ENCODE measurements at regions not wholly inside any gene's neighbourhood (a gene's known extent, or its start where the extent isn't known, plus 50 kb on each side); places are given as distances from the start of the nearest gene placed in this dataset.

DNA sequence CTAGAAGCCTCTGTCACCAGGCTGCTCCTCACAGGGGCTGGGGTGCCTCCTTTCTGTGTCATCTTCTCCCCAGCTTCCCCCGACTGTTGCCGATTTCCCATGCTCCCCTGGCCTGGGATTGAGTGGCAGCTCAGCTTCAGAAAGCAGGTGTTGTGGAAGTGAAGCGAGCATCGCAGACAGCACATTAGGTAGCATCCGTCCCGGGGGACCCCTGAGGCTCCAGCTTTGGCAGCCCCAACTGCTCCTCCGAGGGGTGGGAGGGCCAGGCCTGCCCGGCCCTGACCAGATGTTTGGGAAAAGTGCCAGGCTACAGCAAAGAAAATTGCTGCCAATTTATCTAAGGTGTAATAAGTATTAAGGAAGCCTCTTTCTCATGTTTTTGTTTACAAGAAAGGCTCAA, 1045.6 kb downstream of the BCL11B start:
- no peak for DNase-seq (ENCODE audit: low read depth in 2 of 2)

DNA sequence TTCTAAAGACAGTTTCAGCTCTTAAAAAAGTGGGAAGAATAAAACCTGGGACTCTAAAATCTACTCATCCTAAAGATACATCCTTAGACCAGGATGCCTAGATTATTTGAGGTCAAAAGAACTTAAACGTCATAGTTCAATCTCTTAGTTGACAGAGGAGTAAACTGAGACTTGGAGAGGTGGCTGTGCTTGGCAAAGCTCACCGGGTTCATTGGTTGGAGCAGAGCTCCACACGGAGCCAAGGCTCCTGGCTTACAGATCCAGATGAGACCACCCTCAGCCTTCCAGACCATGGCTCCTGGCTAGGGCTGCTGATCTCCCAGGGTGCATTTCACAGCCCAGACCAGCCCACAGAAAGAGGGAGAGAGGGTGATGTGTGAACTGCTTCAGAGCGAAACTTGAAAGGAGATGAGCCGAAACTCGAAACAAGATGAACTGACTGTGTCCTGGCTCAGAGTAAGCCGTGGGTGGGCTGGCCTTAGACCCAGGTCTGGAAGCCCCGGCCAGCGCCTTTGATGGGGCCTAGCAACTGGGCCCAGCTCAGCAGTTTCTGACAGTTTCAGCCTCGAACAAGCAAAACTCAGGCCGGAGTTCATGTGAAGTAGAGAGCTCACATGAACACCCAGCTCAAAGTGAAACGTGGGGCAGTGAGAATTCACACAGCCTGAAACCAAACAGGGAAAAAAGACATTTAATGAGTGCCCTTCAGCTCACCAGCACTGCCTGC, 1044.8 kb downstream of the BCL11B start:
- DNase-seq (ENCODE audit: low read depth in 2 of 2), result no peak

GRCh38 chr14:98227727-98228111, 1044.3 kb downstream of the BCL11B start:
- no peak for DNase-seq (ENCODE audit: low read depth in 2 of 2)

- no peak for DNase-seq (ENCODE audit: low read depth in 2 of 2)
These were observed 1042.2 kb downstream of the BCL11B start for GRCh38 chr14:98229656-98230366.

- no peak for DNase-seq (ENCODE audit: low read depth in 2 of 2)
These were observed 1041.6 kb downstream of the BCL11B start for GRCh38 chr14:98230411-98230810.

- no peak for DNase-seq (ENCODE audit: low read depth in 2 of 2)
These were observed 1040.8 kb downstream of the BCL11B start for GRCh38 chr14:98231210-98231609.

DNA sequence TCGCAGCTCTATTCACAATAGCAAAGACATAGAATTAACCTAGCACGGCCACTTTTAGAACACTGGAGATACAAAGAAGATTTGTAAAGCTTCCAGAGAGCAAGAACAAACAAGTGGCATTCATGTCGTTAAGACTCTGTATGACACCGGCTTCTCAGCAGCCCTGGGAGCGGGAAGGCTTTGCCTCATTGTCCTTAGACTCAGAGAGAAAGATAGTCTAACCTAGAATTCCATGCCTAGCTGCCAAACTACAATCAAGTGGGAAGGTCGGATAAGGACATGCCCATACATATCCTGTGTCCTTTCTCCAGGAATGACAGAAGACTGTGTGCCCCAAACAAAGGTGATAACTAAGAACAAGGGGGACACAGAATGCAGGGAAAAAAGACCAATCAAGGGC, 1038.3 kb downstream of the BCL11B start:
- no peak for DNase-seq (ENCODE audit: low read depth in 2 of 2)

- no peak for DNase-seq (ENCODE audit: low read depth in 2 of 2)
These were observed 1037.8 kb downstream of the BCL11B start for GRCh38 chr14:98234208-98234607.

DNA sequence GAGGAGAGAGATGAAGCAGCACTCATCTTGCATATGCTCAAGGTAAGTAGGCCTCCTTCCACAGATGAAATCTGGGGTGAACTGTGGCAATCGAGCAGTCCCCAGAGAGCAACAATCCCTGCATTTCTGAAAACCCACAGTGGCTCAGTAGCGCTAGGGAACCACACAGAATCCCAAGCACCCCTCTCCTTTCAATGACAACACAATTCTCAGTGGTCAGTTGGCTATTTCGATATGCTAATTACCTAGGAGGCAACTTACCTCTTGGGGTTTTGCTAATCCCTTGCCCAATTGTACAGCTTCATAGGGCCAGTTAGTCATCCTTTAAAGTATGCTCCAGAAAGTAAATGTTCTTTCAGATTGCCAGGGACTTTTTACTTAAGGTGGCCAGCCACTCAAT, 1035.7 kb downstream of the BCL11B start:
- DNase-seq (ENCODE audit: low read depth in 2 of 2), result no peak

GRCh38 chr14:98237939-98238338, 1034.1 kb downstream of the BCL11B start:
- no peak for DNase-seq (ENCODE audit: low read depth in 2 of 2)

DNA sequence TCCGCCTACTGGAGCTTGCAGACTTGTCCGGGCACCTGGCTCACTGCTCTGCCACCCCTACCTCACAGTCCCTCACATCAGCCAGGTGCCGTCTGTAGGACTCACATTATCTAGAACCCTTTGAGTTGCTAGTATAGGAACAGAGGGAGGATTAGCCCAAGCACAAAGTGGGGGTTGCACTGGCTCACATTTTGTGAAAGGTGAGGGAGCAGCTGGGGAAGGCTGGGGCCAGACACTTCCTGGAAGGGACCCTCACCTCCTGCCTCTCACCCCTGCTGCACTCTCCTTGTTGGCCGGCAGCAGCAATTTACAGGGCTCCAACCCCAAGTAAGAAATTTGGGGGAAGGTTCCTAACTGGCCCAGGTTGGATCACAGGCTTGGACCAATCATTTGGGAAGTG, 1031.6 kb downstream of the BCL11B start:
- no peak for DNase-seq (ENCODE audit: low read depth in 2 of 2)

GRCh38 chr14:98242903-98243302, 1029.1 kb downstream of the BCL11B start:
- DNase-seq (ENCODE audit: low read depth in 2 of 2), result no peak

DNA sequence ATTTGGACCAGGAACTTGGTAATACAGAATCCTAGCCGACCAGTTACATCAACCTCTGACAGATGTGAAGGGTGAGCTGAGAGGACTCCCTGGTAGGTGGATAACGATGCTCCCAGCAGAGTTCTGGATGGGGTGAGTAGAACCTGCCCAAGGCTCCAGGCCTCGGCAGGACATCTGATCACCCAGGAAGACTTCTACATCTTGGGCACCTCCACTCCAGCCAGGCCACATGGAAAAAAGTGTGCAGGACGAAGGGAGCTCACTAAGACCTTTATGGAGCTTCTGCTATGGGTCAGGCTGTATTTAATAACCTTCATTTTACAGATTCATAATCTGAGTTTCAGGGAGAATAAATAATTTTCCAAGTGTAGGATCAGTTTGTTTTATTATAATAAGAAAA, 1028.7 kb downstream of the BCL11B start:
- no peak for DNase-seq (ENCODE audit: low read depth in 2 of 2)

DNA sequence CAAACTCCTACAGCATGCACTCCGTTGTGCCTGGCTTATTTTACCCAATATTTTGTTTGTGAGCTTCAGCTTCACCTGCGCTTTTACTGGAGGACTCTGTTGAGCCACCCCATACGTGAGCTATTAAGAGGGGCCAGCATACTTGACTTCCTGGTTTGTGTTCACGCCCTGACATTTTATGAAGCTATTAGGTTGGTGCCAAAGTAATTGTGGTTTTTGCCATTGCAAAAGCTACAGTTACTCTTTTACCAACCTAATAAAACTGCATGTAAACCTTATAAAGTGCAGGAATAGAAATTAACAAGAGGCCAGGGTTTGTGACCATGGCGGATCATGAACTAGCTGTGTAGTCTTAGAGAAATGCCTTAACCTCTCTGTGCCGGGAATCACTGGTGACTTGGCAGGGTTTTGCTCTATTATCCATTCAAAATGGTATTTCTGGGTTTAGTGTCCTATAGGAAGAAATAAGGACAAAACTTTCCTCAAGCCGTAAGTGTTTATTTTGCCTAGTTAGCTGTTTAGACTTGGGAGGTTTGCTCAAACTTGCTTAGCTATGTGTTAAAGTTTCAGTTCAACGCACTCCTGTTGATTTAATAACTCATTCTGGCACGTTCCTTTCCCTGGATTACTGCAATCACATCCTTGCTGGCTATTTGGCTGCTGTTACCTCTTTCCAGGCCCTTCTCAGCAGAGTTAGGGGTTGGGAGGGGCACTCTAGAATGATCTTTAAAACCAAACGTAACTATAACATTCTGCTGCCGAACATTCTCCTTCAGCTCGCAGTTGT, 1027.6 kb downstream of the BCL11B start:
- no peak for DNase-seq (ENCODE audit: low read depth in 2 of 2)

DNA sequence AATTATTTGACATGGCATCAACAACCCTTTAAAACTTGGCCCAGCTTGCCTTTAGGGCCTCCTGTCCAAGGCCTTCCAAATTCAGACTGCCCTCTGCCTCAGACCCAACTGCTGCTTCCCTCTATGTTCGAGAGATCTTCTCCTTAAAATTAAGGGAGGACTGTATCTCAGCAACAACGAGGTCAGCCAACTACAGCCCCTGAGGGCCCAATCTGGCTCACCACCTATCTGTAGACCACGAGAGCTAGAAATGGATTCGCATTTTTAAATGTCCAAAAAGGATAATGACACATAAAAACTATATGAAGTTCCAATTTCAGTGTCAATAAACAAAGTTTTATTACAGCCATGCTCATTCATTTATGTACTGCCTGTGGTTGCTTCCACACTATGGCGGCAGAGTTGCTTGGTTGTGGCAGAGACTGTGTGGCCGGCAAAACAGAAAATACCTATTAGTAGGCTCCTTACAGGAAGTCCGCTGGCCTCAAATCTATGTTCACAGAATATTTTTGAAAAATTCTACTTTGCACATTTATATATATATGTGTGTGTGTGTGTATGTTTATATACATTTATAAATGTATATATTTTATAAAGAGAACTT, 1026.9 kb downstream of the BCL11B start:
- DNase-seq (ENCODE audit: low read depth in 2 of 2), result no peak

DNA sequence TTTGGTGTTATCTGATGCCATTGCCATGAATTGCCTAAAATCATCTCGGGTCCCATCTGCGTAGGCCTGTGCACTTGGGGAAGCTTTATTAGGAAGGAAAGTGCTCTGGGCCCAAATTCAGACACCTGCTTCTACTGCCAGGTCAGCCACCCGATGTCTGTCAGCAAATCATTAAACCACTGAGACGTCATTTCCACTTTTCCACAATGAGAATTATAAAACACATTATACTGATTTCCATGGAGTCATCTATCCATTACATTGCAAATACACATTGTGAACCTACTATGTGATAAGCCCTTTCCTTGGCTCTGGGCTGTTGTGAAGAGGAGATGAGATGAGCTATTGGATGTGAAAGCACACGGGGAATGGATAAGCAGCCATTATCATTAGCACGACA, 1022.9 kb downstream of the BCL11B start:
- no peak for DNase-seq (ENCODE audit: low read depth in 2 of 2)

DNA sequence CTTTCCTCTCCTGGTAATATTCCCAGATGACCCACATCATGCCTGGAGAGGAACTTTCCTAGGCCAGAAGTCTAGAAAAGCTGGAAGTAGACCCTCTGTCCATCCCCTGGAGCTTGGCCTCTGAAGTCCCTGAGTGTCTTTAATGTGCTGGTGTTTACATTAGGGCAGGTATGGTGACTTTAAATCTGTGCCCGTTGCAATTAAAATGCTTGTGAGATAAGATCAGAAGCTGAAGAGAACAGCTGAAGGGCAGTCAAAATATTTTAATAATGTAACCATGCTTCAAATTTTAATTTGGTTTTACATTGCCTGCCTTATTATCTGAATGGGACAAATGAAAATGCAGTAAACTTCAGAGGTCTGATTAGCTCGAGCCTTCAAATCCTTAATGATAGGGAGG, 1022.5 kb downstream of the BCL11B start:
- DNase-seq (ENCODE audit: low read depth in 2 of 2), result no peak

DNA sequence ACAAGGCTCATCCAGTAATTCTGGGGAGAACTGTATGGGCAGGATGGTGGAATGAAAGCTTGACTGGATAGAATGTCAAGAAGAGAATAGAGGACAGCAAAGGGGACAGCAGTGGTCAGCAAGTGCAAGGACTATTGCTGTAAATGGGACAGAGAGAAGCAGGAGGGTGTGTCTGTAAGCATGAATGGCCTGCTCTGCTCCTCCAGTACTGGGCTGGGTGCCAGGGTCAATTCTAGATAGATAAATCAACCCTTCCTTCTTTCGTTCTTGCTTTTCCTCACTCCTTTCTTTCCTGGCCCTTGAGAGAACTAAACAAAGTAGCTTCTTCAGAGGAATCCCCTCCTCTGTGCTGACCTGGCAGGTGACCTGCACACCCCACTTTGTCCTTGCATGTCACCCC, 1019.2 kb downstream of the BCL11B start:
- DNase-seq (ENCODE audit: low read depth in 2 of 2), result no peak

DNA sequence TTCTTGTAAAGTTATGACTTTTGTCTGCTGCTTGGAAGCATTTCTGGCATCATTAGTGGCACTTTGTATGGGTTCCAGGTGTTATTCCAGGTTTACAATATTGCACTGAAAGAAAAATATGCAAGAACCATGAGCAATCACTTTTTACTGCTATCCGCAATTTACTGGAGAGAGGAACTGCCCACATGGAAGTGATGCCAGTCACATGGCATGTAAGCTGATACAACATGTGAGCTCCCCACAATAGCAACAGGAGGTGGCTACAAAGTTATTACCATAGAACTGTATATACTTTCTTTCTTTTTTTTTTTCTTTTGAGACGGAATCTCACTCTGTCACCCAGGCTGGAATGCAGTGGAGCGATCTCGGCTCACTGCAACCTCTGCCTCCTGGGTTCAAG, 1012.1 kb downstream of the BCL11B start:
- no peak for DNase-seq (ENCODE audit: low read depth in 2 of 2)

DNA sequence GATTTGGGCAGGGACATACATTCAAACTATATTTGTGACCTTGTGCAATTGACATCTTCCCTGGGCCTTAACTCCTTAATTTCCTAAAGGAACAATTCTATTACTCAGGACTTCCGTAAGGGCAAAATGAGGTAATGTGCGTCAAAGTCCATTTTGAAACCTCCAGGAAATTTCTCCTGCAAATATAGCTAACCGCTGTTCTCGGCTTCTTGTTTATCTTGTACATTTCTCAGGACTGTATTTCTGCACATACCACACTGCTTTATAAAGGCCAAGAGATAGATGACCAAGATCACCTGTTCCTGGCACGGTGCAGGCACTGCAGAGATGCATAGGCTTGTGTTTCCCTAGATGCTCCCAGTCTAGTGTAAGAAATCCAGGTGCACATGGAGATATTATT, 1009.4 kb downstream of the BCL11B start:
- DNase-seq (ENCODE audit: low read depth in 2 of 2), result no peak

DNA sequence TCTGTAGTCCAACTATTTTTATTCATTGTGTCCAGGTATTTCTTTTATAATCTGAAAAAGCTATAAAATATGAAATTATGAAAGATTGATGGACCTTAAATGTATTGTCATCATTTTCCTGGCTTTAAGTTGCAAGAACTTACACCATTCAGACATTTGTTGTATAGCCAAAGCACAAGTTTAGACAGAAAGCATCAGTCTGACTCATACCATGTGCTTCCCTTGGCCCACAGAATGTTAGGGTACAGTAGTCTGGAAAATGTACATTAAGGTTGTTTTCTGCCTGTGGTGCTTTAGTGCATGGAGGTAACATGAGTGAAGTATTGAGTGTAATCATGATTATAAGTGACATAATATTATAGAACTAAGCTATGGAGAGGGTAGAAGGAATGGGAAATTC, 1002.5 kb downstream of the BCL11B start:
- DNase-seq (ENCODE audit: low read depth in 2 of 2), result no peak

DNA sequence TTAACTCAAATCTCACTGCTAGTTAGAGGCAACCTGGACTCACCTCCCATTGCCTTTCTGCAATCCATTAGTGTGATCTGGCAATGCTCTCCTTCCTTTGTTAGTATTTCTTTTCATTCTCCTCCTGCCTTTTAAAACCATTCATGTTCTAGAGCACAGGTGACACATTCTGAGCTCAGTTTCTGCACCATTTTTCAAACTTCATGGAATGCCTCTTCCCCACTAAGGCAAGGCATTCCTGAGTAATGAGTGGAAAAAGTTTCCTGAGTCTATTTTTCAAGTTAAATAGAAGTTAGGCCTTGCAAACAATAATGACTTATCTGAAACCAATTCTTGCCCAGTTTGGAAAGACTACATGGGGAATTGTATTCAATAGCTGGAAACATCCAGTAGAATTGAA, 1001.8 kb downstream of the BCL11B start:
- no peak for DNase-seq (ENCODE audit: low read depth in 2 of 2)

Measured in stimulated activated CD8-positive, alpha-beta memory T cell treated with anti-CD3 and anti-CD28 coated beads, Interleukin-2, amount 100 ng/mL, for 1 hour (primary cell).